K562 (cell line): ENCODE measurements at regions not wholly inside any gene's neighbourhood (a gene's known extent, or its start where the extent isn't known, plus 50 kb on each side); places are given as distances from the start of the nearest gene placed in this dataset.

Experiments used
- ATAC-seq: fragments of 200-7000 bp; cut with Tn5 transposase; 3 replicates; pipeline ENCODE4 v1.9.1; 2020; ENCODE audit warnings: moderate library complexity
- BruUV-seq: library from RNA; stranded (reverse); fragments of 400-500 nt; replicated peaks from 2 replicates; lab custom pipeline; 2021; lab: Mats Ljungman, UMichigan
- CTCF ChIA-PET: fragments of 300-600 bp; formaldehyde crosslinking; extraction: SDS; loops from one replicate; lab custom pipeline; 2021; ENCODE audit warnings: low intra/inter-chr PET ratio; lab: Yijun Ruan, JAX
- POLR2A ChIA-PET: fragments of 300-600, 350-650 bp; sonication (Branson Sonifier 250); formaldehyde crosslinking; extraction: SDS; loops from one replicate; lab custom pipeline; 2021; ENCODE audit warnings: antibody characterized with exemption, inconsistent platforms; lab: Yijun Ruan, JAX
- DNase-seq, 4 experiments: peaks; one replicate each; pipeline versions ENCODE4 v3.0.0 to v3.0.0-alpha.2; 2011 to 2018; ENCODE audit warnings: low spot score in 3 of 4, mixed read lengths in 3 of 4; ENCODE audit errors: extremely low read depth in 1 of 4
- FAIRE-seq: peaks from 2 replicates; lab custom pipeline; 2011; peaks lifted over from hg19 to GRCh38; lab: Jason Lieb, UNC
- H2AFZ ChIP-seq: 2 replicates; pipeline ENCODE4 v1.6.0; 2011; ENCODE audit warnings: low read depth, low read length, control low read depth, inconsistent platforms
- H3K27ac ChIP-seq: fragments of 200-600 bp; 3 replicates; pipeline ENCODE4 v1.8.0; 2011; ENCODE audit warnings: low read depth, mild to moderate bottlenecking, control low read depth, inconsistent platforms, low read length, moderate library complexity, mixed read lengths; ENCODE audit errors: extremely low read depth
- H3K27me3 ChIP-seq, 2 experiments: fragments of 300-600 bp in 1 of 2; 2 replicates in 1 of 2; 3 replicates in 1 of 2; pipeline versions ENCODE4 v1.6.0 to v1.8.0; 2011; ENCODE audit warnings: inconsistent platforms in 2 of 2, low read length in 2 of 2, mild to moderate bottlenecking in 1 of 2, mixed read lengths in 1 of 2, moderate library complexity in 1 of 2; ENCODE audit not compliant: control insufficient read depth in 2 of 2, insufficient read depth in 2 of 2
- H3K36me3 ChIP-seq: fragments of 300-600 bp; 3 replicates; pipeline ENCODE4 v1.8.0; 2011; ENCODE audit warnings: mild to moderate bottlenecking, low read length, inconsistent platforms; ENCODE audit not compliant: control insufficient read depth, insufficient read depth
- H3K4me1 ChIP-seq, 2 experiments: fragments of 200-600 bp in 1 of 2; replicated peaks in 1 of 2; 2 replicates in 1 of 2; 3 replicates in 1 of 2; pipeline versions ENCODE4 v1.5.1 to v1.8.0; 2011; ENCODE audit warnings: inconsistent platforms in 2 of 2, low read length in 2 of 2, mild to moderate bottlenecking in 1 of 2, mixed read lengths in 1 of 2, moderate library complexity in 1 of 2; ENCODE audit not compliant: control insufficient read depth in 2 of 2, insufficient read depth in 2 of 2
- H3K4me2 ChIP-seq: 2 replicates; pipeline ENCODE4 v1.6.1; 2011; ENCODE audit warnings: low read length, control low read depth, inconsistent platforms, mixed read lengths; ENCODE audit not compliant: insufficient read depth
- H3K4me3 ChIP-seq: fragments of 200-600 bp; sonication (generic), shearing (Covaris generic); 2 replicates; pipeline ENCODE4 v1.5.1; 2016; ENCODE audit warnings: control low read depth, inconsistent platforms
- H3K79me2 ChIP-seq: fragments of 200-600 bp; 3 replicates; pipeline ENCODE4 v1.8.0; 2011; ENCODE audit warnings: low read length, inconsistent platforms; ENCODE audit not compliant: control insufficient read depth, insufficient read depth
- H3K9ac ChIP-seq, 2 experiments: 2 replicates each; pipeline versions ENCODE4 v1.6.0 to v1.6.1; 2011; ENCODE audit warnings: low read depth in 2 of 2, low read length in 2 of 2, control low read depth in 1 of 2, inconsistent platforms in 1 of 2, mild to moderate bottlenecking in 1 of 2, mixed read lengths in 1 of 2; ENCODE audit not compliant: insufficient read depth in 1 of 2
- H3K9me1 ChIP-seq: one replicate; pipeline ENCODE4 v1.6.0; 2011; ENCODE audit warnings: inconsistent platforms, mild to moderate bottlenecking, low read length, moderate library complexity; ENCODE audit not compliant: control insufficient read depth, insufficient read depth
- H3K9me3 ChIP-seq: replicated peaks from 2 replicates; pipeline ENCODE4 v1.5.1; 2011; ENCODE audit warnings: low read depth, low read length, inconsistent platforms; ENCODE audit not compliant: control insufficient read depth, insufficient read depth
- H4K20me1 ChIP-seq: replicated peaks from 2 replicates; pipeline ENCODE4 v1.6.1; 2011; ENCODE audit warnings: low read length, inconsistent platforms, mixed read lengths; ENCODE audit not compliant: control insufficient read depth, insufficient read depth
- ARID1B ChIP-seq: fragments of 450-650 bp; IDR thresholded peaks from 2 replicates; pipeline ENCODE4 v1.6.1; 2016; ENCODE audit warnings: antibody characterized with exemption, mild to moderate bottlenecking, inconsistent platforms
- BACH1 ChIP-seq: fragments of 200-800 bp; sonication (Bioruptor generic); IDR thresholded peaks from 2 replicates; pipeline ENCODE4 v1.6.1; 2016; ENCODE audit warnings: missing genetic modification characterization, missing compliant biosample characterization
- CBFB ChIP-seq: sonication (generic); formaldehyde crosslinking; IDR thresholded peaks from 2 replicates; pipeline ENCODE4 v1.4.0; 2020; ENCODE audit warnings: mild to moderate bottlenecking, missing genetic modification reagents
- CBX5 ChIP-seq: IDR thresholded peaks from 2 replicates; pipeline ENCODE4 v1.6.1; 2014; ENCODE audit warnings: low read depth, borderline replicate concordance
- FOXK2 ChIP-seq, 2 experiments: fragments of 450-650 bp; IDR thresholded peaks in 1 of 2; conservative IDR thresholded peaks in 1 of 2; 2 replicates each; pipeline ENCODE4 v1.6.1; 2016; ENCODE audit warnings: low read depth in 2 of 2, mild to moderate bottlenecking in 1 of 2
- HMG20A ChIP-seq: fragments of 450-650 bp; formaldehyde crosslinking; conservative IDR thresholded peaks from 2 replicates; pipeline ENCODE4 v1.4.0; 2020; ENCODE audit warnings: mild to moderate bottlenecking, mixed read lengths
- PHF20 ChIP-seq: fragments of 450-650 bp; IDR thresholded peaks from 2 replicates; pipeline ENCODE4 v1.6.1; 2018; ENCODE audit not compliant: partially characterized antibody
- POLR3A ChIP-seq: IDR thresholded peaks from 2 replicates; pipeline ENCODE4 v1.6.1; 2011; ENCODE audit warnings: borderline replicate concordance, mild to moderate bottlenecking, moderate library complexity; ENCODE audit not compliant: insufficient read length, insufficient read depth; ENCODE audit errors: extremely low read depth
- RFX1 ChIP-seq: fragments of 450-650 bp; IDR thresholded peaks from 2 replicates; pipeline ENCODE4 v1.6.1; 2016; ENCODE audit warnings: mild to moderate bottlenecking, moderate library complexity
- SP2 ChIP-seq: IDR thresholded peaks from 2 replicates; pipeline ENCODE4 v1.6.1; 2011; ENCODE audit warnings: mild to moderate bottlenecking, low read depth, low read length, moderate library complexity; ENCODE audit not compliant: poor library complexity, severe bottlenecking; ENCODE audit errors: extremely low read depth
- ZFP1 ChIP-seq: fragments of 450-650 bp; formaldehyde crosslinking; IDR thresholded peaks from 2 replicates; pipeline ENCODE4 v1.4.0; 2020; ENCODE audit warnings: mild to moderate bottlenecking, mixed read lengths
- ZNF586 ChIP-seq: fragments of 450-650 bp; formaldehyde crosslinking; conservative IDR thresholded peaks from 2 replicates; pipeline ENCODE4 v1.4.0; 2020; ENCODE audit warnings: mild to moderate bottlenecking, moderate library complexity
- ZNF717 ChIP-seq: fragments of 250-450 bp; sonication (Bioruptor Pico); IDR thresholded peaks from 2 replicates; pipeline ENCODE4 v1.5.0; 2021
- WGBS: fragments of 100-300 bp; shearing (Covaris generic); methylation state at CpG from one replicate; pipeline ENCODE4 v1.1.6; 2016; ENCODE audit warnings: low coverage, mixed read lengths; ENCODE audit not compliant: insufficient coverage; ENCODE audit errors: missing lambda C conversion rate; 5-methylcytosine and 5-hydroxymethylcytosine counted together
- in situ Hi-C: fragments of 300-500 bp; cut with MboI; formaldehyde crosslinking; loops from 4 replicates; pipeline ENCODE4 v1.15.0; 2018; ENCODE audit warnings: inconsistent platforms, mixed read lengths
- intact Hi-C: fragments of 100-400 bp; cut with micrococcal nuclease; formaldehyde crosslinking; loops from 2 replicates; pipeline ENCODE4 v1.14.2; 2022
- TF ChIP-seq, protein P1 (sequence below): sonication (generic); formaldehyde crosslinking; IDR thresholded peaks from 2 replicates; pipeline ENCODE4 v1.8.0; 2022; ENCODE audit warnings: missing genetic modification reagents, mild to moderate bottlenecking, moderate library complexity, borderline replicate concordance
- TF ChIP-seq, protein P2 (sequence below): sonication (generic); formaldehyde crosslinking; IDR thresholded peaks from 2 replicates; pipeline ENCODE4 v1.9.0; 2022; ENCODE audit warnings: mild to moderate bottlenecking, missing genetic modification reagents

DNA sequence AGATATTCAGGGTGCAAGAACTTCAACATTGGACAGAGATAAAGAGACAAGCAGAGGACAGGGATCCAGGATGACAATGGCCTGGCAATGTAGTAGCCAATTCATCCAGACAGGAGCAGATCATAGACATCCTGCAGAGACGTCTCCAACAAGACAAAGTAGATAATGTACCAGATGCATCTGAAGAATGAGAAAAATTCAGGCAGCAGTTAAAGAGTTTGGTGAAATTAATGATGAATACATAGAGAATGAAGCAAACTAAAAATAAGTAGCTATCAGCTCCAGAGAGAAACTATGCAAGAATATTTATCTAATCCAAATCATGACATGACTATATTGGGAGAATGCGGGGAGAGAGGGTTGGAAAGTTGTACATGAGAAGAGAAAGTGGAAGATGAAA lies 278.4 kb upstream of the DACH1 start:
- intact Hi-C loops (no loop called here), in situ Hi-C loops (no loop called here)
- FAIRE-seq = no peak
- H3K79me2 ChIP-seq = no peaks in the 10 kb centered on the region
- H4K20me1 ChIP-seq = no peaks in the 10 kb centered on the region
- no peak overlapping the region for H3K9ac ChIP-seq
- BruUV-seq = no TSS peak
- no peak overlapping the region for H3K27ac ChIP-seq
- no peaks in the 10 kb centered on the region for H3K9me1 ChIP-seq
- POLR2A ChIA-PET = no interaction called here
- ATAC-seq = no peak
- H3K27me3 ChIP-seq = no peaks in the 10 kb centered on the region
- TF ChIP-seq CBX5 = no peak
- TF ChIP-seq ARID1B = no peak
- TF ChIP-seq CBFB (CRISPR knock-in tag) = no peak
- no peak for TF ChIP-seq HMG20A (CRISPR knock-in tag)
- TF ChIP-seq BACH1 (tag) = no peak
- H3K36me3 ChIP-seq = no peaks in the 10 kb centered on the region
- H3K4me3 ChIP-seq = no peak overlapping the region
- H3K4me1 ChIP-seq = no peaks in the 10 kb centered on the region
- H3K4me2 ChIP-seq = no peak overlapping the region
- whole genome bisulfite sequencing = 0% methylated on average over 2 of the region's 2 CpGs
- H3K9me3 ChIP-seq = no peaks in the 10 kb centered on the region
- no peak for DNase-seq
- CTCF ChIA-PET = no interaction called here
- H2AFZ ChIP-seq = no peak overlapping the region

DNA sequence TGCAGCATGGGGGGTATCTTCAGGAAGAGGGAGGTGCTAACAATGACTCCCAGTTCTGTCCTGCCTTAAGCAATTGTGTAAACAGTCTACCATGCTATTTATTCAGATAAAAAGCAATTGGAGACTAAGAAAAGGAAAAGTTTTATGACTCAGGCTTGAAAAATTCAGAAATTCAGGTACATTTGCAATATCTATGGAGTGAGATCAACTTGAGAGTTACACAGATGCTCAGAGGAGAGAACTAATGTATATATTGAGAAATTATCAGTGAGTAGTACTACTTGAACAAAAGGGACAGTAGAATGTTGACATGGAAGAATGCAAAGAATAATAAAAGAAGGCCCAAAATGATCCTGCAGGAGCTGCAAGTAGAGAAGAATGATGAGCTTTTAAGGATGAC lies 277.6 kb upstream of the DACH1 start:
- POLR2A ChIA-PET = no interaction called here
- no peak for ATAC-seq
- CTCF ChIA-PET = no interaction called here
- TF ChIP-seq, protein P1, sequence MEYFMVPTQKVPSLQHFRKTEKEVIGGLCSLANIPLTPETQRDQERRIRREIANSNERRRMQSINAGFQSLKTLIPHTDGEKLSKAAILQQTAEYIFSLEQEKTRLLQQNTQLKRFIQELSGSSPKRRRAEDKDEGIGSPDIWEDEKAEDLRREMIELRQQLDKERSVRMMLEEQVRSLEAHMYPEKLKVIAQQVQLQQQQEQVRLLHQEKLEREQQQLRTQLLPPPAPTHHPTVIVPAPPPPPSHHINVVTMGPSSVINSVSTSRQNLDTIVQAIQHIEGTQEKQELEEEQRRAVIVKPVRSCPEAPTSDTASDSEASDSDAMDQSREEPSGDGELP (CRISPR knock-in tag) = no peak
- TF ChIP-seq SP2 = no peak
- TF ChIP-seq ZFP1 (CRISPR knock-in tag) = no peak
- TF ChIP-seq POLR3A = no peak
- no peak for TF ChIP-seq FOXK2 (conservative IDR thresholded peaks at IDR 0.05 in 1 of 2, IDR thresholded peaks at IDR 0.05 in 1 of 2; ENCODE audit: low read depth in 2 of 2)
- TF ChIP-seq, protein P2, sequence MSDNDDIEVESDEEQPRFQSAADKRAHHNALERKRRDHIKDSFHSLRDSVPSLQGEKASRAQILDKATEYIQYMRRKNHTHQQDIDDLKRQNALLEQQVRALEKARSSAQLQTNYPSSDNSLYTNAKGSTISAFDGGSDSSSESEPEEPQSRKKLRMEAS (CRISPR knock-in tag) = no peak
- no peak for TF ChIP-seq ZNF586 (CRISPR knock-in tag)
- no peak for TF ChIP-seq ZNF717
- no peak for TF ChIP-seq PHF20
- TF ChIP-seq RFX1 = no peak

More for the DNA sequence above, 277.6 kb upstream of the DACH1 start:
- DNase-seq (no peak), FAIRE-seq (no peak)
- no peak overlapping the region for H3K4me3 ChIP-seq
- in situ Hi-C loops (no loop called here), intact Hi-C loops (no loop called here)
- H3K79me2 ChIP-seq = no peaks in the 10 kb centered on the region
- H3K36me3 ChIP-seq = no peaks in the 10 kb centered on the region
- BruUV-seq = no TSS peak
- H3K9me3 ChIP-seq = no peaks in the 10 kb centered on the region
- no peak overlapping the region for H3K9ac ChIP-seq
- H3K4me2 ChIP-seq = no peak overlapping the region
- H3K27me3 ChIP-seq = no peaks in the 10 kb centered on the region
- H3K27ac ChIP-seq = no peak overlapping the region
- no peak overlapping the region for H2AFZ ChIP-seq
- H3K4me1 ChIP-seq = no peaks in the 10 kb centered on the region
- no peaks in the 10 kb centered on the region for H3K9me1 ChIP-seq
- H4K20me1 ChIP-seq = no peaks in the 10 kb centered on the region
